ENCODE measurements at regions not wholly inside any gene's neighbourhood (a gene's known extent, or its start where the extent isn't known, plus 50 kb on each side); places are given as distances from the start of the nearest gene placed in this dataset.

DNA sequence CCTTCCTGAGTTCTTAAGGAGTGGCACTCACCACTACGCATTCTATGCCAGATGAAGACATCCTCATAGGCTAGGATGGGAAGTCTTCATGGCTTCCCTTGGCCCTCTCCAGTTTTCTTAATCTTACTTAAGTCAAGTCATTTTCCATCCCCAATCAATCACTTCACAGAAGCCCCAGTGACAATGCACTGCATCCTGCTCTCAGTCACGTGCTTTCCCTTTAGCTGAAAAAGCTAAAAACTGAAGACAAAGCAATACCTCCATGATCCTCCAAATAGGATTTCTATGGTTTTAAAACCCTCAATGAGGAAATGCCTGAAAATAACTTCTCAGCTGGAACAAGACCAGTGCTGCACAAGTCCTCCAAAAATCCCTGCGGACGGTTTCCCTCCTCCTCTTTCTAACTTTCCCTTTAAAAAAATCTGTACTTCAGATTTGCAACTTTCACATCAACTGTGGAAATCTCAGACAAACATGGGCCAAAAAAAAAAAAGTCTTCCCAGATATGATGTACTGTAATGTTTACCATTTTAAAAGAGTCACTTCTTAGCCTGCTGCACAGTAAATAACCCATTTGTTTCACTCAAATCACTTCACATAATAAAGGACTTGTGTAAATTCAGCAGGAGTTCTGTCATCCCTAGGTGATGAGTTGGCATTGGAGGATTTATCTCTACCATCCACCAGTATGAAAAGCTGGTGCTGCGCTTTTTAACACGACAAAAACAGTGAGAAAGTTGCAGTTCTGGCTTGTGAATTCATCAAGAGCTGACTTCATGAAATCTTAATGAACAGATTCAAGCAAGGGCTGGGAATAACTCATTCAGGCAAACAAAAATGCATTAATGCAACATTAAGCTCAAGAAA, 590.0 kb upstream of the NOX3 start:
- no peak for TF ChIP-seq POLR2AphosphoS5 (IDR thresholded peaks at IDR 0.05; ENCODE audit: low read depth)
- TF ChIP-seq, protein P1, sequence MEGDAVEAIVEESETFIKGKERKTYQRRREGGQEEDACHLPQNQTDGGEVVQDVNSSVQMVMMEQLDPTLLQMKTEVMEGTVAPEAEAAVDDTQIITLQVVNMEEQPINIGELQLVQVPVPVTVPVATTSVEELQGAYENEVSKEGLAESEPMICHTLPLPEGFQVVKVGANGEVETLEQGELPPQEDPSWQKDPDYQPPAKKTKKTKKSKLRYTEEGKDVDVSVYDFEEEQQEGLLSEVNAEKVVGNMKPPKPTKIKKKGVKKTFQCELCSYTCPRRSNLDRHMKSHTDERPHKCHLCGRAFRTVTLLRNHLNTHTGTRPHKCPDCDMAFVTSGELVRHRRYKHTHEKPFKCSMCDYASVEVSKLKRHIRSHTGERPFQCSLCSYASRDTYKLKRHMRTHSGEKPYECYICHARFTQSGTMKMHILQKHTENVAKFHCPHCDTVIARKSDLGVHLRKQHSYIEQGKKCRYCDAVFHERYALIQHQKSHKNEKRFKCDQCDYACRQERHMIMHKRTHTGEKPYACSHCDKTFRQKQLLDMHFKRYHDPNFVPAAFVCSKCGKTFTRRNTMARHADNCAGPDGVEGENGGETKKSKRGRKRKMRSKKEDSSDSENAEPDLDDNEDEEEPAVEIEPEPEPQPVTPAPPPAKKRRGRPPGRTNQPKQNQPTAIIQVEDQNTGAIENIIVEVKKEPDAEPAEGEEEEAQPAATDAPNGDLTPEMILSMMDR (conservative IDR thresholded peaks at IDR 0.05; ENCODE audit: low read depth in 2 of 2) = no peak
- TF ChIP-seq EZH2 (IDR thresholded peaks at IDR 0.05; ENCODE audit: low read depth, unreplicated experiment) = no peak
- no peak for TF ChIP-seq CREB1 (CRISPR knock-in tag; IDR thresholded peaks at IDR 0.05; ENCODE audit: low read depth)
- TF ChIP-seq EZH2phosphoT487 (IDR thresholded peaks at IDR 0.05; ENCODE audit: unreplicated experiment) = no peak
- TF ChIP-seq, protein P2, sequence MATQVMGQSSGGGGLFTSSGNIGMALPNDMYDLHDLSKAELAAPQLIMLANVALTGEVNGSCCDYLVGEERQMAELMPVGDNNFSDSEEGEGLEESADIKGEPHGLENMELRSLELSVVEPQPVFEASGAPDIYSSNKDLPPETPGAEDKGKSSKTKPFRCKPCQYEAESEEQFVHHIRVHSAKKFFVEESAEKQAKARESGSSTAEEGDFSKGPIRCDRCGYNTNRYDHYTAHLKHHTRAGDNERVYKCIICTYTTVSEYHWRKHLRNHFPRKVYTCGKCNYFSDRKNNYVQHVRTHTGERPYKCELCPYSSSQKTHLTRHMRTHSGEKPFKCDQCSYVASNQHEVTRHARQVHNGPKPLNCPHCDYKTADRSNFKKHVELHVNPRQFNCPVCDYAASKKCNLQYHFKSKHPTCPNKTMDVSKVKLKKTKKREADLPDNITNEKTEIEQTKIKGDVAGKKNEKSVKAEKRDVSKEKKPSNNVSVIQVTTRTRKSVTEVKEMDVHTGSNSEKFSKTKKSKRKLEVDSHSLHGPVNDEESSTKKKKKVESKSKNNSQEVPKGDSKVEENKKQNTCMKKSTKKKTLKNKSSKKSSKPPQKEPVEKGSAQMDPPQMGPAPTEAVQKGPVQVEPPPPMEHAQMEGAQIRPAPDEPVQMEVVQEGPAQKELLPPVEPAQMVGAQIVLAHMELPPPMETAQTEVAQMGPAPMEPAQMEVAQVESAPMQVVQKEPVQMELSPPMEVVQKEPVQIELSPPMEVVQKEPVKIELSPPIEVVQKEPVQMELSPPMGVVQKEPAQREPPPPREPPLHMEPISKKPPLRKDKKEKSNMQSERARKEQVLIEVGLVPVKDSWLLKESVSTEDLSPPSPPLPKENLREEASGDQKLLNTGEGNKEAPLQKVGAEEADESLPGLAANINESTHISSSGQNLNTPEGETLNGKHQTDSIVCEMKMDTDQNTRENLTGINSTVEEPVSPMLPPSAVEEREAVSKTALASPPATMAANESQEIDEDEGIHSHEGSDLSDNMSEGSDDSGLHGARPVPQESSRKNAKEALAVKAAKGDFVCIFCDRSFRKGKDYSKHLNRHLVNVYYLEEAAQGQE (IDR thresholded peaks at IDR 0.05; ENCODE audit: unreplicated experiment) = no peak
- no peak for TF ChIP-seq STAT1 (IDR thresholded peaks at IDR 0.05; ENCODE audit: unreplicated experiment)
- TF ChIP-seq JUNB (IDR thresholded peaks at IDR 0.05; ENCODE audit: unreplicated experiment) = no peak
- TF ChIP-seq NANOG (IDR thresholded peaks at IDR 0.05; ENCODE audit: borderline replicate concordance) = no peak
- TF ChIP-seq ZNF331 (CRISPR knock-in tag; IDR thresholded peaks at IDR 0.05; ENCODE audit: low read depth) = no peak
- no peak for TF ChIP-seq ZNF114 (CRISPR knock-in tag; IDR thresholded peaks at IDR 0.05)

All from GM23338 (cell line).